Panc1 (cell line): ENCODE measurements at regions not wholly inside any gene's neighbourhood (a gene's known extent, or its start where the extent isn't known, plus 50 kb on each side); places are given as distances from the start of the nearest gene placed in this dataset.

Source experiments
- POLR2AphosphoS5 ChIP-seq: IDR thresholded peaks from 2 replicates; pipeline ENCODE4 v1.6.1; 2012; ENCODE audit warnings: mild to moderate bottlenecking, low read depth, low read length, moderate library complexity
- SIN3A ChIP-seq: IDR thresholded peaks from 2 replicates; pipeline ENCODE4 v1.6.1; 2012; ENCODE audit warnings: low read depth, mild to moderate bottlenecking, low read length, moderate library complexity, borderline replicate concordance; ENCODE audit not compliant: insufficient read depth
- TCF7L2 ChIP-seq: IDR thresholded peaks from 2 replicates; pipeline ENCODE4 v1.6.1; 2011; ENCODE audit warnings: mild to moderate bottlenecking, low read depth, low read length, inconsistent platforms
- TF ChIP-seq, protein P1 (sequence below): fragments of 450-650 bp; IDR thresholded peaks from 2 replicates; pipeline ENCODE4 v1.5.1; 2017; ENCODE audit warnings: mild to moderate bottlenecking
- TF ChIP-seq, protein P2 (sequence below), 2 experiments: IDR thresholded peaks; 2 replicates each; pipeline ENCODE4 v1.6.1; 2011 to 2012; ENCODE audit warnings: low read depth in 2 of 2, control low read depth in 1 of 2, low read length in 1 of 2, mild to moderate bottlenecking in 1 of 2, moderate library complexity in 1 of 2; ENCODE audit not compliant: insufficient read depth in 1 of 2

DNA sequence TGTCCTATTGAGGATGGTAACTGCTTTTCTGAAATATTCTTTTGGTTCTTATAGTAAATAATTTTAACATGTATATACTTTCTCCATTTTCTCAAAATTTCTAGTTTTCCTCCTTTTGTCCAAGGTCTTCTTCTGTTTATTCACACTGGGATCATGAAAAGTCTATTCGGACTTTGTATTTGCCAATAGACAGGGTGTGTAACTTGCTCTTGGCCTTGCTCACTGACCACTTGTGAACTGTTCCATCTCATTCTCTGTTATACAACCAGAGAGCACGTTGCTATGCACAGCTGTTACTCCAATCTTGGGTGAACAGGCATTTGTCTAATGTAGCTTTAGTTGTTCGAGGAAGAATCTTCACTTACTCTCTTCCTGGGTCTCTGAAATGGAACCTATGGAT, 388.9 kb downstream of the SH3GL2 start:
- TF ChIP-seq, protein P1, sequence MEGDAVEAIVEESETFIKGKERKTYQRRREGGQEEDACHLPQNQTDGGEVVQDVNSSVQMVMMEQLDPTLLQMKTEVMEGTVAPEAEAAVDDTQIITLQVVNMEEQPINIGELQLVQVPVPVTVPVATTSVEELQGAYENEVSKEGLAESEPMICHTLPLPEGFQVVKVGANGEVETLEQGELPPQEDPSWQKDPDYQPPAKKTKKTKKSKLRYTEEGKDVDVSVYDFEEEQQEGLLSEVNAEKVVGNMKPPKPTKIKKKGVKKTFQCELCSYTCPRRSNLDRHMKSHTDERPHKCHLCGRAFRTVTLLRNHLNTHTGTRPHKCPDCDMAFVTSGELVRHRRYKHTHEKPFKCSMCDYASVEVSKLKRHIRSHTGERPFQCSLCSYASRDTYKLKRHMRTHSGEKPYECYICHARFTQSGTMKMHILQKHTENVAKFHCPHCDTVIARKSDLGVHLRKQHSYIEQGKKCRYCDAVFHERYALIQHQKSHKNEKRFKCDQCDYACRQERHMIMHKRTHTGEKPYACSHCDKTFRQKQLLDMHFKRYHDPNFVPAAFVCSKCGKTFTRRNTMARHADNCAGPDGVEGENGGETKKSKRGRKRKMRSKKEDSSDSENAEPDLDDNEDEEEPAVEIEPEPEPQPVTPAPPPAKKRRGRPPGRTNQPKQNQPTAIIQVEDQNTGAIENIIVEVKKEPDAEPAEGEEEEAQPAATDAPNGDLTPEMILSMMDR = no peak
- TF ChIP-seq, protein P2, sequence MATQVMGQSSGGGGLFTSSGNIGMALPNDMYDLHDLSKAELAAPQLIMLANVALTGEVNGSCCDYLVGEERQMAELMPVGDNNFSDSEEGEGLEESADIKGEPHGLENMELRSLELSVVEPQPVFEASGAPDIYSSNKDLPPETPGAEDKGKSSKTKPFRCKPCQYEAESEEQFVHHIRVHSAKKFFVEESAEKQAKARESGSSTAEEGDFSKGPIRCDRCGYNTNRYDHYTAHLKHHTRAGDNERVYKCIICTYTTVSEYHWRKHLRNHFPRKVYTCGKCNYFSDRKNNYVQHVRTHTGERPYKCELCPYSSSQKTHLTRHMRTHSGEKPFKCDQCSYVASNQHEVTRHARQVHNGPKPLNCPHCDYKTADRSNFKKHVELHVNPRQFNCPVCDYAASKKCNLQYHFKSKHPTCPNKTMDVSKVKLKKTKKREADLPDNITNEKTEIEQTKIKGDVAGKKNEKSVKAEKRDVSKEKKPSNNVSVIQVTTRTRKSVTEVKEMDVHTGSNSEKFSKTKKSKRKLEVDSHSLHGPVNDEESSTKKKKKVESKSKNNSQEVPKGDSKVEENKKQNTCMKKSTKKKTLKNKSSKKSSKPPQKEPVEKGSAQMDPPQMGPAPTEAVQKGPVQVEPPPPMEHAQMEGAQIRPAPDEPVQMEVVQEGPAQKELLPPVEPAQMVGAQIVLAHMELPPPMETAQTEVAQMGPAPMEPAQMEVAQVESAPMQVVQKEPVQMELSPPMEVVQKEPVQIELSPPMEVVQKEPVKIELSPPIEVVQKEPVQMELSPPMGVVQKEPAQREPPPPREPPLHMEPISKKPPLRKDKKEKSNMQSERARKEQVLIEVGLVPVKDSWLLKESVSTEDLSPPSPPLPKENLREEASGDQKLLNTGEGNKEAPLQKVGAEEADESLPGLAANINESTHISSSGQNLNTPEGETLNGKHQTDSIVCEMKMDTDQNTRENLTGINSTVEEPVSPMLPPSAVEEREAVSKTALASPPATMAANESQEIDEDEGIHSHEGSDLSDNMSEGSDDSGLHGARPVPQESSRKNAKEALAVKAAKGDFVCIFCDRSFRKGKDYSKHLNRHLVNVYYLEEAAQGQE (IDR thresholded peaks at IDR 0.05; ENCODE audit: insufficient read depth in 1 of 2, low read depth in 2 of 2, low read length in 1 of 2) = no peak
- TF ChIP-seq POLR2AphosphoS5 = no peak
- TF ChIP-seq SIN3A = no peak
- TF ChIP-seq TCF7L2 = no peak
